NCI-H524 (cell line): ENCODE measurements at regions not wholly inside any gene's neighbourhood (a gene's known extent, or its start where the extent isn't known, plus 50 kb on each side); places are given as distances from the start of the nearest gene placed in this dataset.
"Not testable (repeated sequence)": the region's sequence is repeated elsewhere in the genome, so short reads cannot be mapped to it uniquely, and the experiment has no call there.

ENCODE experiments used
- DNase-seq, 2 experiments: peaks; one replicate each; lab custom pipeline; 2025; lab: John Stamatoyannopoulos, UW

GRCh38 chr10:44742248-44742647 lies 168.9 kb upstream of the TMEM72 start:
- no peak for DNase-seq

GRCh38 chr10:44743535-44743934 lies 167.6 kb upstream of the TMEM72 start:
- DNase-seq = no peak

DNA sequence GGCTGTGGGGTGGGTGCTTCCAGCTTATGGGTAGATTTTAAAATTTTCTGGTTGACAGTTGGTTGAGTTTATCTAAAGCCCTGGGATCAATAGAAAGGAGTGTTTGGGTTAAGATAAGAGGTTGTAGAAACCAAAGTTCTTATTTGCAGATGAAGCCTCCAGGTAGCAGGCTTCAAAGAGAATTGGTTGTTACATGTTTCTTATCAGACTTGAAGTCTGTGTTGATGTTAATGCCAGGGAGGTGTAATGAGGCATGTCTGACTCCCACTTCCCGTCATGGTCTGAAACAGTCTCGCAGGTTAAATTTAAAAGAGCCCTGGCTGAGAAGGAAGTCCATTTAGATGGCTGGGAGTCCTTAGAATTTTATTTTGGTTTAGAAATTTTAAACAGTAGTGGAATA lies 165.2 kb upstream of the TMEM72 start:
- DNase-seq = no peak

GRCh38 chr10:44747593-44748172 lies 163.5 kb upstream of the TMEM72 start:
- no peak for DNase-seq

DNA sequence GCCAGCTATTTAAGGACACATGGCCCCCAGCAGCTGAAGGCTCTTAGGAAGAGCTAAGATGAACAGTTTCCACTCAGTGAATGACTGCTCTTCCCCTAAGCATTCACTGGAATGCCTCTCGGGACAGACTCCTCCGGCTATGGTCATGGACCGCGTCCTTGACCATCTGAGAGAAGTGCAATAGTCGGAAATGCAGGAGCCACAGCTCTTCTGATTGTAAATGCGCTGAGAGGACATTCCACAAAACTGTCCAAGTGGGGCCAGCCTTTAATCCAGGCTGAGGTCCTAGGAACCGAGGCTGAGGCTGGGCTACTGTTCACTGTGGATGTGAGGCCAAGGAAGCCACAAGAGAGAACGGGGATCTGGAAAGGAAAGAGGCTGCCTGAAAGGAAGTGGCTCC lies 162.0 kb upstream of the TMEM72 start:
- no peak for DNase-seq

GRCh38 chr10:44752451-44753441 lies 158.4 kb upstream of the TMEM72 start:
- no peak for DNase-seq

DNA sequence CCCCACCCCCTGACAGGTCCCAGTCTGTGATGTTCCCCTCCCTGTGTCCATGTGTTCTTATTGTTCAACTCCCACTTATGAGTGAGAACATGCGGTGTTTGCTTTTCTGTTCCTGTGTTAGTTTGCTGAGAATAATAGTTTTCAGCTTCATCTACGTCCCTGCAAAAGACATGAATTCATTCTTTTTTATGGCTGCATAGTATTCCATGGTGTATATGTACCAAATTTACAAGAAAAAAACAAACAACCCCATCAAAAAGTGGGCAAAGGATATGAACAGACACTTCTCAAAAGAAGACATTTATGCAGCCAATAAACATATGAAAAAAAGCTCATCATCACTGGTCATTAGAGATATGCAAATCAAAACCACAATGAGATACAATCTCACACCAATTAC lies 156.8 kb upstream of the TMEM72 start:
- DNase-seq = not testable (repeated sequence)

GRCh38 chr10:44755481-44755880 lies 155.7 kb upstream of the TMEM72 start:
- no peak for DNase-seq

- no peak for DNase-seq
Measured at GRCh38 chr10:44756216-44756615, 154.9 kb upstream of the TMEM72 start.

- no peak for DNase-seq
Measured at GRCh38 chr10:44757551-44758205, 153.5 kb upstream of the TMEM72 start.

GRCh38 chr10:44759122-44759521 lies 152.0 kb upstream of the TMEM72 start:
- no peak for DNase-seq

GRCh38 chr10:44760513-44760912 lies 150.6 kb upstream of the TMEM72 start:
- DNase-seq = no peak

DNA sequence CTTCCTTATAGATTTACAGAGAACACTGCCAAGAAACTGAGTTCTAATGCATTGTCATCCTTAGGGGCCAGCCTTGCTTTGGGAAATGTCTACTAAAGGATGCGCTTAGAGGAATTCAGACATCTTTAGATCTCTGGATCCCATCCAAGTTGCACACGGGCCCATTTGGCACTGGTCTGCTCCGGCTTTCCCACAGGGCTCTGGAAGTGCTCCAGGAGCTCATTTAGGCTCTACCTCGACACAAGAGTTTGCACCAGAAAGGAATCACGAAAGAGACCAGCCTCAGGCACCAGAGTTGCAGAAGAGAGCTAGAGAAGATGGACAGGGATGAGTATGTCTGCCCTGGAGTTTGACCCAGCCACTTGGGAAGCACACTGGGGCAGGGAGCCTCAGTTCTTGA lies 150.1 kb upstream of the TMEM72 start:
- DNase-seq = no peak

DNA sequence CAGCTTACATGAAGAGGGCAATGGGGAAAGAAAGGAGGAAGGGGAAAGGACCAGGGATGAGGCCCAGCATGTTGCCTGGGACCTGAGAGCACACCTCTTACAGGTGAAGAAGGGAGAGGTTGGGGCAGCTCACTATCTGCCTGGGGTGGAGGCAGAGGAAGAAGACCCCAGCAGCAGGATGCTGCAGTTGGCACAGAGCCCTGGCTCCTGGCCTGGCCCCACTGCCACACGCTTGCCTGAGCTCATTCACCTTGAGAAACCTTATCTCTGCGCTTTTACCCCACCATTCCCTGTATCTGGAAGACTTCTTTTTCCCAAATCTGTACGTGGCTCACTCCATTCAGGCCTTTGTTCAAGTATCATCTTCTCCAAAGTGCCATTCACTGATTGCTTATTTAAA lies 147.8 kb upstream of the TMEM72 start:
- no peak for DNase-seq

DNA sequence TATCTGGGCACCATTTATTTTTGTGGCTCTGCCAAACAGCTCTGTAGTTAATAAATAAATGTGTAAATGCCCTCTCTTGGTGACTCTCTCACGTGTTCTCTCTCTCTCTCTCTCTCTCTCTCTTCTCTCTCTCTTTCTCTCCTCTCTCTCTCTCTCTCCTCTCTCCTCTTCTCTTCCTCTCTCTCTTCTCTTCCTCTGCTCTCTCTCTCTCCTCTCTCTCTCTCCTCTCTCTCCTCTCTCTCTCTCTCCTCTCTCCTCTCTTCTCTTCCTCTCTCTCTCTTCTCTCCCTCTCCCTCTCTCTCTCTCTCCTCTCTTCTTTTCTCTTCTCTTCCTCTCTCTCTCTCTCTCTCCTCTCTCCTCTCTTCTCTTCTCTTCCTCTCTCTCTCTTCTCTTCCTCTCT lies 145.8 kb upstream of the TMEM72 start:
- no peak for DNase-seq

DNA sequence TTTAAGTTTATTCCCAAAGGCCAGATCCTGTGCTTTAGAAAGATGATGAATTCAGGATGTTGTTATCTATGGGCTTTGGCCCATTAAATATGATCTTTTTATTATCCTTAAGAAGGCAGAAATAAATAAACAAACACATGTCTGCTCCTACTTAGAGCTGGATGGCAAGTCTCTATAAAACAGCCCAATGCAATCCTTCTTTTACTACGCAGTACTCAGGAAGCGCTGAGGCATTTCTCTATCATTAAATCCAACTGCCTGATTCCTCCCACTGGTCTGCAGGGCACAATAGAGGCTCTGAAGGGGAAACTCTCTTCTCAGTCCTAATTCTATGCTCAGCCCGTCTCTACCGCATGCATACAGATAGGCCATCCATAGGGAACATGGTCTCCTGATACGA lies 144.5 kb upstream of the TMEM72 start:
- no peak for DNase-seq

- DNase-seq = no peak
Measured at GRCh38 chr10:44769450-44769849, 141.7 kb upstream of the TMEM72 start.

DNA sequence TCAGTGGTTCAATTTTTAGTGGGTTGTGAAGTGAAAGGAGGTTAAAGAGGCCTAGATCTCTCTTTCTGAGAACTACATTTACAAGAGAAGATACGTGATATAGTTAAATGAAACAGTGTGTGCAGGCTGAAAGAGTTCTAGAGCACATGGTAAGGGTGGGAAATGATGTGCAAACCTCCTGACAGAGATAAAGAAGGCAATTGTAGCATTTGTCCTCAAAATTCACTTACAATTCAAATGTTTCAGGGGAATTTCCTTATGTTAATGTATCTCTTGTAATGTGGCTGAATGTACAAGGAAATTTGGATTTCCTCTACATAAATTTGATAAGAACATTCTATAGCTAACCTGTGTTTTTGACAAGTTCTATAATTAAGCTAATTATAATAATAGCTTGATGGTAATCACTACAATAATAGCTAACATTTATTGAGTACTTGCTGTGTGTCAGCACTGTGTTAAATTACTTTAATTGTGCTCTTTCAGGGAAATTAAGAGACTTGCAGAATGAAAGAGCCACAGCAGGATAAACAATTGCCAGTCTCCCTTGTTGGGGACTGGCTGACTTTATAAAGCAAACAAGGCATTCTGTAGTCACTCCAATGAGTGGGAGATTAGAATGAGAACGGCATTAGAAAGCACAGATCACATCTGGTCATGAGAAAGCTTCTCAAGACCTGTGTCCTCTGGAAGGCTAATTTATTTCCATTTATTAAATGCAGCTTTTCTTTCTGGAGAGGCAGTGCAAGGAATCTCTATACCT lies 139.7 kb upstream of the TMEM72 start:
- no peak for DNase-seq

DNA sequence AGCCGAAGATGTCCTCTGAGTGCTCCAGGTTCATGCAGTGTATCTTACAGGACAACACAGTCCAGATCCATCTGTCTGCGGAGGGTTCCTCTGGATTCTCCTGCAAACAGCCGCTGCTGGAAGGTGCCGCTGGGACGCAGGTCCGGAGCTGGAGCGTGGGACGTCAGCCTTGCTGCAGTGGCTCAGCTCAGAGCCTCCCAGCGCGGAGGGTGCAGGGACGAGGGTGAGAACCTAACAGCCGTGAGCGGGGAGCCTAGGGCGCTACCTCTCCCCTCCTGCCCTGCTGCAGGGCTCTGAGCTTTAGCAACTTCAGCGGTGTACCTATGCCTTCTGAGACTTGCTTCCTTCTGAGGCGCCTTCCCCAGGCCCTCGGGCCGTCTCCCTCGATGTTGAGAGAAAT lies 137.6 kb upstream of the TMEM72 start:
- no peak for DNase-seq

DNA sequence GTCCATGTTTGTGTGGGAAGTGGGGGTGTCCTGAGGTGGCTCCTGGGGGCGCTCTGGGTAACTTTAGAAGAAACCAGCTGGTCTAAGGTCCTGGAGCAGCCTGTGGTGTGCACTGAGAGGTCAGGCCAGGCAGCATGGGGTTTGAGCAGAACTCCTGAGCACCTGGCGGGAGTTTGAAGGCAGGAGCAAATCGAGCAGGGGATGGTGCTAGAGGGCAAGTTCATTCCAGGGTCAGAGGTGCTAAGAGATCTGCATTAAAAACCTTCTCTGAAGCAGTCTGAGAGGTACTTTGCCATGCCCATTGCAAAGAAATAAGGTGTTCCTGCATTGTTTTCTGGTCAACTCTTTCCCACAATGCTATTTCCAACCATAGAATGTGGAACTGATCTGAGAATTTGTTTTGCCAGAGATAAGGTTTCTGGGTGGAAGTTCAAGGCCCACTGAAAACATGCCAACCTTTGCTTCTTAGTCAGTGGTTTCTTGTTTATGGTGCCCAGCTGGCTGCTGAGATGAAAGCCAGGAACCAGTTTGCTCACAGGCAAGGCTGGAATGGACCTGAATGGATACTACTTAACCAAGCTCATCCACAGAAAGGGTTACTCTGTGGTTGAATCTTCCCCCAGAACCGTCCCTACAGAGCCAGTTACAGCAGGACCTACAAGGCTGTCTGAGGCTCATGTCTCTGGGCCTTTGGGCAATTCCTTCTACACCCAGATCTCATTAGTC lies 136.3 kb upstream of the TMEM72 start:
- no peak for DNase-seq

- DNase-seq = no peak
Measured at GRCh38 chr10:44775402-44775741, 135.8 kb upstream of the TMEM72 start.

DNA sequence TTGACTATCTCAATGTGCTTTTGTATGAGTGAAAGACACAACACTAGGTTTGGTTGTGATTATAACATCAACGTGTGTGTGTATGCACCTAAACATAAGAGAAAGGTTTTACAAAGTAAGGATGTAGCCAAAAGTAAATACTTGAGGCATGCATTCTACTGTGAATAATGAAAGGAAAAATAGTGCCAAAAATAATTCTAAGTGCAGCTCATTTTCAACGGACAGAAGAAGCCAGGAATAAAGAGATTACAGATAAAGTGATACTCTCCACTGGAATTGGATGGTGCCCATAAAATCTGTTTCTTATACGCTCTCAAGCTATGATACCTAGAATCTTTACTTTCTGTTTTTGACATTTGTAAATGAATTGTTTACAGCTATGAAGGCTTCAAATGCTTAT lies 135.0 kb upstream of the TMEM72 start:
- DNase-seq = no peak
